GM12878 (cell line): ENCODE measurements at regions not wholly inside any gene's neighbourhood (a gene's known extent, or its start where the extent isn't known, plus 50 kb on each side); places are given as distances from the start of the nearest gene placed in this dataset.

ENCODE experiments used
- ATAC-seq: fragments of 200-7000 bp; cut with Tn5 transposase; 3 replicates; pipeline ENCODE4 v1.9.1; 2020; ENCODE audit warnings: mild to moderate bottlenecking, moderate library complexity
- BruUV-seq: library from RNA; stranded (reverse); fragments of 400-500 nt; replicated peaks from 2 replicates; lab custom pipeline; 2021; lab: Mats Ljungman, UMichigan
- CTCF ChIA-PET: fragments of 300-600 bp; sonication (Branson Sonifier 250); formaldehyde crosslinking; extraction: SDS; loops from one replicate; lab custom pipeline; 2021; ENCODE audit warnings: inconsistent platforms; lab: Yijun Ruan, JAX
- POLR2A ChIA-PET: fragments of 350-600 bp; formaldehyde crosslinking; extraction: SDS; loops from one replicate; lab custom pipeline; 2021; ENCODE audit warnings: inconsistent platforms; lab: Charles Lee
- RAD21 ChIA-PET: fragments of 300-600 bp; sonication (Branson Sonifier 250); formaldehyde crosslinking; loops from one replicate; lab custom pipeline; 2023; ENCODE audit warnings: antibody characterized with exemption; ENCODE audit not compliant: unreplicated experiment; lab: Charles Lee
- SMC1A ChIA-PET: fragments of 300-600 bp; sonication (Branson Sonifier 250); formaldehyde crosslinking; loops from one replicate; lab custom pipeline; 2023; ENCODE audit not compliant: unreplicated experiment, uncharacterized antibody; lab: Charles Lee
- DNase-seq: peaks from one replicate; pipeline ENCODE4 v3.0.0-alpha.2; 2011; ENCODE audit warnings: low read depth, low spot score
- FAIRE-seq: peaks from 3 replicates; lab custom pipeline; 2011; peaks lifted over from hg19 to GRCh38; lab: Jason Lieb, UNC
- H2AFZ ChIP-seq: 2 replicates; pipeline ENCODE4 v1.6.0; 2011; ENCODE audit warnings: low read depth, low read length, control low read depth; ENCODE audit not compliant: control insufficient read depth
- H3K27ac ChIP-seq: 2 replicates; pipeline ENCODE4 v1.5.1; 2011; ENCODE audit warnings: control low read depth; ENCODE audit not compliant: control insufficient read depth, insufficient read depth
- H3K27me3 ChIP-seq, 2 experiments: replicated peaks in 1 of 2; 2 replicates each; pipeline versions ENCODE4 v1.6.0 to v1.6.1; 2011; ENCODE audit warnings: low read length in 1 of 2; ENCODE audit not compliant: control insufficient read depth in 2 of 2, insufficient read depth in 2 of 2
- H3K36me3 ChIP-seq, 2 experiments: 2 replicates each; pipeline ENCODE4 v1.5.1; 2011; ENCODE audit warnings: low read length in 1 of 2; ENCODE audit not compliant: control insufficient read depth in 2 of 2, insufficient read depth in 2 of 2
- H3K4me1 ChIP-seq: 2 replicates; pipeline ENCODE4 v1.6.1; 2011; ENCODE audit warnings: mild to moderate bottlenecking, low read length, moderate library complexity, mixed read lengths; ENCODE audit not compliant: control insufficient read depth, insufficient read depth
- H3K4me2 ChIP-seq: 2 replicates; pipeline ENCODE4 v1.6.0; 2011; ENCODE audit warnings: control low read depth; ENCODE audit not compliant: control insufficient read depth, insufficient read depth
- H3K4me3 ChIP-seq: fragments of 200-600 bp; sonication (generic); 2 replicates; pipeline ENCODE4 v1.5.1; 2016
- H3K79me2 ChIP-seq: 2 replicates; pipeline ENCODE4 v1.6.0; 2011; ENCODE audit warnings: low read length; ENCODE audit not compliant: control insufficient read depth, insufficient read depth
- H3K9ac ChIP-seq: 2 replicates; pipeline ENCODE4 v1.8.0; 2011; ENCODE audit warnings: low read length, control low read depth, mixed read lengths; ENCODE audit not compliant: control insufficient read depth, insufficient read depth
- H3K9me3 ChIP-seq: replicated peaks from 3 replicates; pipeline ENCODE4 v1.5.1; 2011; ENCODE audit warnings: mild to moderate bottlenecking, low read length; ENCODE audit not compliant: control insufficient read depth, insufficient read depth
- H4K20me1 ChIP-seq: 2 replicates; pipeline ENCODE4 v1.6.0; 2011; ENCODE audit not compliant: control insufficient read depth, insufficient read depth
- ASH2L ChIP-seq: fragments of 300-600, 200-600 bp; sonication (generic); IDR thresholded peaks from 2 replicates; pipeline ENCODE4 v1.6.1; 2017; ENCODE audit warnings: low read depth, mild to moderate bottlenecking, borderline replicate concordance
- HDAC2 ChIP-seq: fragments of 200-600 bp; sonication (generic); IDR thresholded peaks from 2 replicates; pipeline ENCODE4 v1.6.1; 2017
- POU2F2 ChIP-seq: IDR thresholded peaks from 3 replicates; pipeline ENCODE4 v1.6.1; 2011; ENCODE audit warnings: low read depth, mild to moderate bottlenecking, low read length, borderline replicate concordance
- in situ Hi-C: fragments of 300-500 bp; cut with MboI; formaldehyde crosslinking; loops from 9 replicates; pipeline ENCODE4 v1.14.3; 2018; ENCODE audit warnings: mixed read lengths
- intact Hi-C: fragments of 100-400 bp; cut with micrococcal nuclease; formaldehyde crosslinking; loops from one replicate; pipeline ENCODE4 v1.14.2; 2022; ENCODE audit not compliant: unreplicated experiment
- TF ChIP-seq, protein P1 (sequence below): IDR thresholded peaks from 2 replicates; pipeline ENCODE4 v1.6.1; 2012; ENCODE audit warnings: low read depth, low read length, improper control_type of control experiment
- TF ChIP-seq, protein P2 (sequence below): fragments of 450-650 bp; IDR thresholded peaks from 2 replicates; pipeline ENCODE4 v1.6.1; 2017; ENCODE audit warnings: mild to moderate bottlenecking, moderate library complexity
- TF ChIP-seq, protein P3 (sequence below): fragments of 450-650 bp; IDR thresholded peaks from 2 replicates; pipeline ENCODE4 v1.6.1; 2017; ENCODE audit warnings: antibody characterized with exemption, mild to moderate bottlenecking, moderate library complexity
- TF ChIP-seq, protein P4 (sequence below), 3 experiments: IDR thresholded peaks in 2 of 3; conservative IDR thresholded peaks in 1 of 3; 2 replicates each; pipeline ENCODE4 v1.5.1; 2011; ENCODE audit warnings: low read depth in 3 of 3, low read length in 3 of 3, mild to moderate bottlenecking in 3 of 3, control low read depth in 2 of 3, moderate library complexity in 2 of 3, inconsistent platforms in 1 of 3, mixed read lengths in 1 of 3; ENCODE audit not compliant: control insufficient read depth in 2 of 3, insufficient read depth in 1 of 3; ENCODE audit errors: extremely low read depth in 1 of 3
- TF ChIP-seq, protein P5 (sequence below): IDR thresholded peaks from 2 replicates; pipeline ENCODE4 v1.6.1; 2012; ENCODE audit warnings: improper control_type of control experiment, low read depth, low read length; ENCODE audit not compliant: insufficient replicate concordance

DNA sequence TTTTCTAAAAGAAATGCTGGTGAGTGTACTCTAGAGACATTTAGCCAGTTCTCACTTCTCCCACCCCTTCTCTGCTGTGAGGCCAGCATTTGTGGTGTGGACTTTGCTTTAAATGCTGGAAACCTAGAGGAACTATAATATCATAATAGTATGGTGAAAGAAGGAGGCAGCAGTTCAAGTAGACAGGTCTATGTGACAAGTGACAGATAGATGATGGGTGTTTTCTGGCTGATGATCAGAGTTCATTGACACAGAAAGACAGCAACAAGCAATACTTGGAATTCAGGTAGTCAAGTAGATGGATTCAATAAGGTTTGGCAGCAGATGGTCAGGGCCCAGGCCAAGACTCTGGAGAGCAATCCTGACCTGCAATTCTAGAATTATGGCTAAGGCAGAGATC lies 317.5 kb downstream of the PCDH7 start:
- ChIA-PET RAD21 (no interaction called here), SMC1A (interaction anchor here (1.9 kb wide), 1 partner anchor 9 kb away, joined by 4 read pairs; no protein-coding TSS in a partner anchor), POLR2A (no interaction called here), CTCF (interaction anchor here (0.8 kb wide), 1 partner anchor 9 kb away, joined by 3 read pairs; no protein-coding TSS in a partner anchor)
- Histone ChIP-seq H3K36me3 (no peaks in the 10 kb centered on the region), H4K20me1 (no peaks in the 10 kb centered on the region), H3K4me2 (no peak overlapping the region), H3K9me3 (no peaks in the 10 kb centered on the region), H3K4me1 (no peaks in the 10 kb centered on the region), H3K27ac (no peak overlapping the region), H3K79me2 (no peaks in the 10 kb centered on the region), H3K4me3 (no peak overlapping the region), H3K9ac (no peak overlapping the region), H3K27me3 (no peaks in the 10 kb centered on the region), H2AFZ (no peak overlapping the region)
- BruUV-seq: no TSS peak
- ATAC-seq (no peak), FAIRE-seq (no peak), DNase-seq (no peak)
- in situ Hi-C loops: no loop called here
- intact Hi-C loops: no loop called here
- TF ChIP-seq, protein P1, sequence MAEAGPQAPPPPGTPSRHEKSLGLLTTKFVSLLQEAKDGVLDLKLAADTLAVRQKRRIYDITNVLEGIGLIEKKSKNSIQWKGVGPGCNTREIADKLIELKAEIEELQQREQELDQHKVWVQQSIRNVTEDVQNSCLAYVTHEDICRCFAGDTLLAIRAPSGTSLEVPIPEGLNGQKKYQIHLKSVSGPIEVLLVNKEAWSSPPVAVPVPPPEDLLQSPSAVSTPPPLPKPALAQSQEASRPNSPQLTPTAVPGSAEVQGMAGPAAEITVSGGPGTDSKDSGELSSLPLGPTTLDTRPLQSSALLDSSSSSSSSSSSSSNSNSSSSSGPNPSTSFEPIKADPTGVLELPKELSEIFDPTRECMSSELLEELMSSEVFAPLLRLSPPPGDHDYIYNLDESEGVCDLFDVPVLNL: no peak
- TF ChIP-seq HDAC2 (no peak), POU2F2 (no peak), ASH2L (no peak)
- TF ChIP-seq, protein P2, sequence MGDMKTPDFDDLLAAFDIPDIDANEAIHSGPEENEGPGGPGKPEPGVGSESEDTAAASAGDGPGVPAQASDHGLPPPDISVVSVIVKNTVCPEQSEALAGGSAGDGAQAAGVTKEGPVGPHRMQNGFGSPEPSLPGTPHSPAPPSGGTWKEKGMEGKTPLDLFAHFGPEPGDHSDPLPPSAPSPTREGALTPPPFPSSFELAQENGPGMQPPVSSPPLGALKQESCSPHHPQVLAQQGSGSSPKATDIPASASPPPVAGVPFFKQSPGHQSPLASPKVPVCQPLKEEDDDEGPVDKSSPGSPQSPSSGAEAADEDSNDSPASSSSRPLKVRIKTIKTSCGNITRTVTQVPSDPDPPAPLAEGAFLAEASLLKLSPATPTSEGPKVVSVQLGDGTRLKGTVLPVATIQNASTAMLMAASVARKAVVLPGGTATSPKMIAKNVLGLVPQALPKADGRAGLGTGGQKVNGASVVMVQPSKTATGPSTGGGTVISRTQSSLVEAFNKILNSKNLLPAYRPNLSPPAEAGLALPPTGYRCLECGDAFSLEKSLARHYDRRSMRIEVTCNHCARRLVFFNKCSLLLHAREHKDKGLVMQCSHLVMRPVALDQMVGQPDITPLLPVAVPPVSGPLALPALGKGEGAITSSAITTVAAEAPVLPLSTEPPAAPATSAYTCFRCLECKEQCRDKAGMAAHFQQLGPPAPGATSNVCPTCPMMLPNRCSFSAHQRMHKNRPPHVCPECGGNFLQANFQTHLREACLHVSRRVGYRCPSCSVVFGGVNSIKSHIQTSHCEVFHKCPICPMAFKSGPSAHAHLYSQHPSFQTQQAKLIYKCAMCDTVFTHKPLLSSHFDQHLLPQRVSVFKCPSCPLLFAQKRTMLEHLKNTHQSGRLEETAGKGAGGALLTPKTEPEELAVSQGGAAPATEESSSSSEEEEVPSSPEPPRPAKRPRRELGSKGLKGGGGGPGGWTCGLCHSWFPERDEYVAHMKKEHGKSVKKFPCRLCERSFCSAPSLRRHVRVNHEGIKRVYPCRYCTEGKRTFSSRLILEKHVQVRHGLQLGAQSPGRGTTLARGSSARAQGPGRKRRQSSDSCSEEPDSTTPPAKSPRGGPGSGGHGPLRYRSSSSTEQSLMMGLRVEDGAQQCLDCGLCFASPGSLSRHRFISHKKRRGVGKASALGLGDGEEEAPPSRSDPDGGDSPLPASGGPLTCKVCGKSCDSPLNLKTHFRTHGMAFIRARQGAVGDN: no peak
- TF ChIP-seq, protein P3, sequence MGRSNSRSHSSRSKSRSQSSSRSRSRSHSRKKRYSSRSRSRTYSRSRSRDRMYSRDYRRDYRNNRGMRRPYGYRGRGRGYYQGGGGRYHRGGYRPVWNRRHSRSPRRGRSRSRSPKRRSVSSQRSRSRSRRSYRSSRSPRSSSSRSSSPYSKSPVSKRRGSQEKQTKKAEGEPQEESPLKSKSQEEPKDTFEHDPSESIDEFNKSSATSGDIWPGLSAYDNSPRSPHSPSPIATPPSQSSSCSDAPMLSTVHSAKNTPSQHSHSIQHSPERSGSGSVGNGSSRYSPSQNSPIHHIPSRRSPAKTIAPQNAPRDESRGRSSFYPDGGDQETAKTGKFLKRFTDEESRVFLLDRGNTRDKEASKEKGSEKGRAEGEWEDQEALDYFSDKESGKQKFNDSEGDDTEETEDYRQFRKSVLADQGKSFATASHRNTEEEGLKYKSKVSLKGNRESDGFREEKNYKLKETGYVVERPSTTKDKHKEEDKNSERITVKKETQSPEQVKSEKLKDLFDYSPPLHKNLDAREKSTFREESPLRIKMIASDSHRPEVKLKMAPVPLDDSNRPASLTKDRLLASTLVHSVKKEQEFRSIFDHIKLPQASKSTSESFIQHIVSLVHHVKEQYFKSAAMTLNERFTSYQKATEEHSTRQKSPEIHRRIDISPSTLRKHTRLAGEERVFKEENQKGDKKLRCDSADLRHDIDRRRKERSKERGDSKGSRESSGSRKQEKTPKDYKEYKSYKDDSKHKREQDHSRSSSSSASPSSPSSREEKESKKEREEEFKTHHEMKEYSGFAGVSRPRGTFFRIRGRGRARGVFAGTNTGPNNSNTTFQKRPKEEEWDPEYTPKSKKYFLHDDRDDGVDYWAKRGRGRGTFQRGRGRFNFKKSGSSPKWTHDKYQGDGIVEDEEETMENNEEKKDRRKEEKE: no peak
- TF ChIP-seq, protein P4, sequence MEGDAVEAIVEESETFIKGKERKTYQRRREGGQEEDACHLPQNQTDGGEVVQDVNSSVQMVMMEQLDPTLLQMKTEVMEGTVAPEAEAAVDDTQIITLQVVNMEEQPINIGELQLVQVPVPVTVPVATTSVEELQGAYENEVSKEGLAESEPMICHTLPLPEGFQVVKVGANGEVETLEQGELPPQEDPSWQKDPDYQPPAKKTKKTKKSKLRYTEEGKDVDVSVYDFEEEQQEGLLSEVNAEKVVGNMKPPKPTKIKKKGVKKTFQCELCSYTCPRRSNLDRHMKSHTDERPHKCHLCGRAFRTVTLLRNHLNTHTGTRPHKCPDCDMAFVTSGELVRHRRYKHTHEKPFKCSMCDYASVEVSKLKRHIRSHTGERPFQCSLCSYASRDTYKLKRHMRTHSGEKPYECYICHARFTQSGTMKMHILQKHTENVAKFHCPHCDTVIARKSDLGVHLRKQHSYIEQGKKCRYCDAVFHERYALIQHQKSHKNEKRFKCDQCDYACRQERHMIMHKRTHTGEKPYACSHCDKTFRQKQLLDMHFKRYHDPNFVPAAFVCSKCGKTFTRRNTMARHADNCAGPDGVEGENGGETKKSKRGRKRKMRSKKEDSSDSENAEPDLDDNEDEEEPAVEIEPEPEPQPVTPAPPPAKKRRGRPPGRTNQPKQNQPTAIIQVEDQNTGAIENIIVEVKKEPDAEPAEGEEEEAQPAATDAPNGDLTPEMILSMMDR (IDR thresholded peaks at IDR 0.05 in 2 of 3, conservative IDR thresholded peaks at IDR 0.05 in 1 of 3; ENCODE audit: control insufficient read depth in 2 of 3, extremely low read depth in 1 of 3, insufficient read depth in 1 of 3, low read depth in 3 of 3, low read length in 3 of 3): no peak
- TF ChIP-seq, protein P5, sequence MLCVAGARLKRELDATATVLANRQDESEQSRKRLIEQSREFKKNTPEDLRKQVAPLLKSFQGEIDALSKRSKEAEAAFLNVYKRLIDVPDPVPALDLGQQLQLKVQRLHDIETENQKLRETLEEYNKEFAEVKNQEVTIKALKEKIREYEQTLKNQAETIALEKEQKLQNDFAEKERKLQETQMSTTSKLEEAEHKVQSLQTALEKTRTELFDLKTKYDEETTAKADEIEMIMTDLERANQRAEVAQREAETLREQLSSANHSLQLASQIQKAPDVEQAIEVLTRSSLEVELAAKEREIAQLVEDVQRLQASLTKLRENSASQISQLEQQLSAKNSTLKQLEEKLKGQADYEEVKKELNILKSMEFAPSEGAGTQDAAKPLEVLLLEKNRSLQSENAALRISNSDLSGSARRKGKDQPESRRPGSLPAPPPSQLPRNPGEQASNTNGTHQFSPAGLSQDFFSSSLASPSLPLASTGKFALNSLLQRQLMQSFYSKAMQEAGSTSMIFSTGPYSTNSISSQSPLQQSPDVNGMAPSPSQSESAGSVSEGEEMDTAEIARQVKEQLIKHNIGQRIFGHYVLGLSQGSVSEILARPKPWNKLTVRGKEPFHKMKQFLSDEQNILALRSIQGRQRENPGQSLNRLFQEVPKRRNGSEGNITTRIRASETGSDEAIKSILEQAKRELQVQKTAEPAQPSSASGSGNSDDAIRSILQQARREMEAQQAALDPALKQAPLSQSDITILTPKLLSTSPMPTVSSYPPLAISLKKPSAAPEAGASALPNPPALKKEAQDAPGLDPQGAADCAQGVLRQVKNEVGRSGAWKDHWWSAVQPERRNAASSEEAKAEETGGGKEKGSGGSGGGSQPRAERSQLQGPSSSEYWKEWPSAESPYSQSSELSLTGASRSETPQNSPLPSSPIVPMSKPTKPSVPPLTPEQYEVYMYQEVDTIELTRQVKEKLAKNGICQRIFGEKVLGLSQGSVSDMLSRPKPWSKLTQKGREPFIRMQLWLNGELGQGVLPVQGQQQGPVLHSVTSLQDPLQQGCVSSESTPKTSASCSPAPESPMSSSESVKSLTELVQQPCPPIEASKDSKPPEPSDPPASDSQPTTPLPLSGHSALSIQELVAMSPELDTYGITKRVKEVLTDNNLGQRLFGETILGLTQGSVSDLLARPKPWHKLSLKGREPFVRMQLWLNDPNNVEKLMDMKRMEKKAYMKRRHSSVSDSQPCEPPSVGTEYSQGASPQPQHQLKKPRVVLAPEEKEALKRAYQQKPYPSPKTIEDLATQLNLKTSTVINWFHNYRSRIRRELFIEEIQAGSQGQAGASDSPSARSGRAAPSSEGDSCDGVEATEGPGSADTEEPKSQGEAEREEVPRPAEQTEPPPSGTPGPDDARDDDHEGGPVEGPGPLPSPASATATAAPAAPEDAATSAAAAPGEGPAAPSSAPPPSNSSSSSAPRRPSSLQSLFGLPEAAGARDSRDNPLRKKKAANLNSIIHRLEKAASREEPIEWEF: no peak
